KMS-11 (cell line): ENCODE measurements at regions not wholly inside any gene's neighbourhood (a gene's known extent, or its start where the extent isn't known, plus 50 kb on each side); places are given as distances from the start of the nearest gene placed in this dataset.

Experiments used
- H2AFZ ChIP-seq: fragments of 200-600 bp; sonication (generic); 2 replicates; pipeline ENCODE4 v1.6.1; 2016; ENCODE audit warnings: antibody characterized with exemption, mixed run types, low read depth
- H3K27ac ChIP-seq: fragments of 200-600 bp; sonication (generic); 2 replicates; pipeline ENCODE4 v1.6.1; 2016; ENCODE audit warnings: mild to moderate bottlenecking, mixed run types
- H3K27me3 ChIP-seq: fragments of 200-600 bp; sonication (generic); 2 replicates; pipeline ENCODE4 v1.6.1; 2017; ENCODE audit warnings: mild to moderate bottlenecking, low read depth, mixed run types, moderate library complexity; ENCODE audit not compliant: insufficient read depth
- H3K36me3 ChIP-seq: fragments of 200-600 bp; sonication (generic); 2 replicates; pipeline ENCODE4 v1.6.1; 2017; ENCODE audit warnings: mild to moderate bottlenecking, mixed run types; ENCODE audit not compliant: insufficient read depth
- H3K4me1 ChIP-seq: fragments of 200-600 bp; sonication (generic); 2 replicates; pipeline ENCODE4 v1.6.1; 2016; ENCODE audit warnings: mild to moderate bottlenecking, low read depth, mixed run types; ENCODE audit not compliant: poor library complexity, severe bottlenecking
- H3K4me2 ChIP-seq: fragments of 200-600 bp; sonication (generic); 2 replicates; pipeline ENCODE4 v1.7.0; 2016; ENCODE audit warnings: mild to moderate bottlenecking, mixed run types
- H3K4me3 ChIP-seq: fragments of 200-600 bp; sonication (generic); IDR thresholded peaks from 2 replicates; pipeline ENCODE4 v1.6.1; 2017; ENCODE audit warnings: low read depth, low read length, mixed read lengths; ENCODE audit not compliant: insufficient read depth
- H3K79me2 ChIP-seq: fragments of 200-600 bp; sonication (generic); 2 replicates; pipeline ENCODE4 v1.6.1; 2016; ENCODE audit warnings: low read depth, mixed run types; ENCODE audit not compliant: insufficient read depth
- H3K9ac ChIP-seq: fragments of 200-600 bp; sonication (generic); 2 replicates; pipeline ENCODE4 v1.6.1; 2016; ENCODE audit warnings: mild to moderate bottlenecking, mixed run types
- H4K20me1 ChIP-seq: fragments of 200-600 bp; sonication (generic); 2 replicates; pipeline ENCODE4 v1.6.1; 2016; ENCODE audit warnings: mild to moderate bottlenecking, mixed run types; ENCODE audit not compliant: insufficient read depth
- TF ChIP-seq, protein P1 (sequence below): fragments of 200-600 bp; sonication (generic); conservative IDR thresholded peaks from 2 replicates; pipeline ENCODE4 v1.6.1; 2017; ENCODE audit warnings: low read depth, mild to moderate bottlenecking, antibody characterized with exemption, low read length, moderate library complexity, mixed read lengths

DNA sequence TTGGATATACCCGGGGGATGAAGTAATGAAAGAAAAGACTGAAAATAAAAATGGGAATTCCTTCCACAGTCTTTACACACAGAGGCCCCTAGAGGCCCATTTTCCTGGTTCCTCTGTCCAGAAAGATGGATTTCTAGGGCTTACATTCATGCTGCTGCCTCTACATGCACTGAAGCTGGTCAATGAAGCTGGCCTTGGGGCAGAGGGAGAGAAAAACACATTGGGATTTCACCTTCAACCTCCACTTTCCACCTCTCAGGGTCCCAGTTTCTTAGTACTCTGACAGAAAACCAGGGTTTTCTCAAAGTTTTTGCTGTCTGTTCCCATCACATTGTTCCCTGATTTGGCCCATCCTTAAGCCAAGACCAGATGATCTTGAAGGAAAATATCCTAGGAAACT lies 154.6 kb upstream of the ZSWIM2 start:
- Histone ChIP-seq H2AFZ (no peak overlapping the region), H3K79me2 (no peaks in the 10 kb centered on the region), H3K4me3 (no peak overlapping the region), H3K4me2 (no peak overlapping the region), H3K36me3 (no peaks in the 10 kb centered on the region), H4K20me1 (no peaks in the 10 kb centered on the region), H3K27ac (no peak overlapping the region), H3K4me1 (peaks cover 10% of the 10 kb centered on the region), H3K9ac (no peak overlapping the region), H3K27me3 (no peaks in the 10 kb centered on the region)
- TF ChIP-seq, protein P1, sequence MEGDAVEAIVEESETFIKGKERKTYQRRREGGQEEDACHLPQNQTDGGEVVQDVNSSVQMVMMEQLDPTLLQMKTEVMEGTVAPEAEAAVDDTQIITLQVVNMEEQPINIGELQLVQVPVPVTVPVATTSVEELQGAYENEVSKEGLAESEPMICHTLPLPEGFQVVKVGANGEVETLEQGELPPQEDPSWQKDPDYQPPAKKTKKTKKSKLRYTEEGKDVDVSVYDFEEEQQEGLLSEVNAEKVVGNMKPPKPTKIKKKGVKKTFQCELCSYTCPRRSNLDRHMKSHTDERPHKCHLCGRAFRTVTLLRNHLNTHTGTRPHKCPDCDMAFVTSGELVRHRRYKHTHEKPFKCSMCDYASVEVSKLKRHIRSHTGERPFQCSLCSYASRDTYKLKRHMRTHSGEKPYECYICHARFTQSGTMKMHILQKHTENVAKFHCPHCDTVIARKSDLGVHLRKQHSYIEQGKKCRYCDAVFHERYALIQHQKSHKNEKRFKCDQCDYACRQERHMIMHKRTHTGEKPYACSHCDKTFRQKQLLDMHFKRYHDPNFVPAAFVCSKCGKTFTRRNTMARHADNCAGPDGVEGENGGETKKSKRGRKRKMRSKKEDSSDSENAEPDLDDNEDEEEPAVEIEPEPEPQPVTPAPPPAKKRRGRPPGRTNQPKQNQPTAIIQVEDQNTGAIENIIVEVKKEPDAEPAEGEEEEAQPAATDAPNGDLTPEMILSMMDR = no peak

DNA sequence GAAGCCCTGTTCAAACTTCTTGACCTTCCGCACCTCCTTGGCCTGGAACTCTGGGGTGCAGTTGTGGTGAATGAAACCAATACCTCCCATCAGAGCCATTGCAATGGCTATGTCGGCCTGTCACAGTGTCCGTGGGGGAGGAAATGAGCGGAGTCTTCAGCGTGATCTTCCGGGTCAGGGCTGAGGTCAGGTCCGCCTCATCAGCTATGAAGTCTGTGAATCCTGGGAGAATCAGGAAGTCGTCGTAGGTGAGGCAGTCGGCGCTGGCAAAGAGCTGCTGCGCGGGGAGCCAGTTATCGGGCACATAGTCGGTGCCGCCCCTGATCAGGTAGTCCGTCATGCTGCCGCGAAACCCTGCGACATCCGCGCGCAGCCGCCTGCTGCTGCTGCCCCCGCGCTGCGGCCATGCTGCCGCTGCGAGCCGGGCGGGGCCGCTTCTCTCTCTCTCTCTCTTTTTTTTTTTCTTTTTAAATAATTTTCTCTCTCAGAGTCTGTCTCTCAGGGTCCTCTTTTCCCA lies 154.1 kb upstream of the ZSWIM2 start:
- Histone ChIP-seq H4K20me1 (no peaks in the 10 kb centered on the region), H3K4me3 (no peak overlapping the region), H3K36me3 (no peaks in the 10 kb centered on the region), H3K4me1 (peaks cover 6% of the 10 kb centered on the region), H2AFZ (no peak overlapping the region), H3K27ac (no peak overlapping the region), H3K4me2 (no peak overlapping the region), H3K27me3 (no peaks in the 10 kb centered on the region), H3K9ac (no peak overlapping the region), H3K79me2 (no peaks in the 10 kb centered on the region)
- TF ChIP-seq, protein P1 = no peak

DNA sequence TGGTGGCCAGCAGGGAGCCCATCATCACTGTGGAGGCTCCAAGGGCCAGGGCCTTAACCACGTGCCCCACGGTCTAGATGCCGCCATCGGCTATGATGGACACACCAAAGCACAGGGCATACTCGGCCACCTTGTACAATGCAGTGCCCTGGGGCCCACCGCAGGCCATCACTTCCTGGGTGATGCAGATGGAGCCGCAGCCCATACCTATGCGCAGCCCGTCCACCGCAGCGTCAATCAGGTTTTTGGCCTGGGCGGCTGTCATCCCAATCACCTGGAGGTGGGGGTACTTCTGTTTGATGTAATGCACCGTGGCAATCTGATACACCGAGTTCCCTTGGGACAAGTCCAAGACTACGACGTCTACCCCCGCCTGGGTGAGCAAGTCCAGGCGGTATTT lies 153.3 kb upstream of the ZSWIM2 start:
- Histone ChIP-seq H4K20me1 (no peaks in the 10 kb centered on the region), H2AFZ (no peak overlapping the region), H3K4me1 (no peaks in the 10 kb centered on the region), H3K4me2 (no peak overlapping the region), H3K4me3 (no peak overlapping the region), H3K79me2 (no peaks in the 10 kb centered on the region), H3K9ac (no peak overlapping the region), H3K27me3 (no peaks in the 10 kb centered on the region), H3K36me3 (no peaks in the 10 kb centered on the region), H3K27ac (no peak overlapping the region)
- TF ChIP-seq, protein P1 = no peak

DNA sequence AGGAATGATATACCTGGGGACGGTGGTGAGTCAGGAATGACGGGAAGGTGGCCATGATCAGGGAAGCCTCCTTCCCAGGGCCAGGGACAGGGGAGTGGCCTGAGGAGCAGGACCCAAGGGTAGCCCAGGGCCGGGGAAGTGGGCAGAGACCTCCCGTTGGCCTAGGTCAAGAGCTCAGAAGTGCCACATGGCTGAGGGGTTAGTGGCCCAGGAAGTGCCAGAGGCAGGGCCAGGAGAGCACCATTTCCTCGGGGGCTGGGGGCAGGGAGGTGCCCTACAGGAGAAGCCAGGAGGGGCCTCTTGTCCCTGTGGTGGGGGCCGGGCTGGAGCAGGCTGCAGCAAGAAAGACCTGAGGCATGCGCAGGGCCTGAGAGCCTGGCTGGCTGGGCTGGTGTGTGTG lies 152.3 kb upstream of the ZSWIM2 start:
- Histone ChIP-seq H3K4me2 (no peak overlapping the region), H3K4me3 (no peak overlapping the region), H3K27me3 (no peaks in the 10 kb centered on the region), H3K36me3 (no peaks in the 10 kb centered on the region), H2AFZ (no peak overlapping the region), H4K20me1 (no peaks in the 10 kb centered on the region), H3K79me2 (no peaks in the 10 kb centered on the region), H3K9ac (no peak overlapping the region), H3K27ac (no peak overlapping the region), H3K4me1 (no peaks in the 10 kb centered on the region)
- TF ChIP-seq, protein P1 = no peak
